ENCODE measurements at regions not wholly inside any gene's neighbourhood (a gene's known extent, or its start where the extent isn't known, plus 50 kb on each side); places are given as distances from the start of the nearest gene placed in this dataset.

DNA sequence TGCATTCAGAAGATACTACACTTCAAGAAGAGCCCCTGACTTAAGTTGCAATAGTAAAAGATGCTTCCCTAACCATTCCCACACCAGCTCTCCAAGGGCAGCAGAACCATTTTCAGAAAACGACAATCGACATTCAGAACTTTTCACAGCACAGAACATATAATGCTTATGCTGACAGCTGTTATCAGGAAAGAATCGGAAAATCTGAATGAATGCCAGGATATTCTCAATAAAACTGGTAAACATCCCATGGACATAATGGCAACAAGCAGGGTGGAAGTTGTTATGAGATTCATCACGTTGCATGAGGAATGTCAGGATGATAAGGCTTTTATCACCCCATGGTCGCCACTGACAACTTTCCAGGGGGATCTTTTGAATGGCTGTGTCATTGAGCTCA is 246.6 kb upstream of the CHRM3 start:
- TF ChIP-seq, protein P1, sequence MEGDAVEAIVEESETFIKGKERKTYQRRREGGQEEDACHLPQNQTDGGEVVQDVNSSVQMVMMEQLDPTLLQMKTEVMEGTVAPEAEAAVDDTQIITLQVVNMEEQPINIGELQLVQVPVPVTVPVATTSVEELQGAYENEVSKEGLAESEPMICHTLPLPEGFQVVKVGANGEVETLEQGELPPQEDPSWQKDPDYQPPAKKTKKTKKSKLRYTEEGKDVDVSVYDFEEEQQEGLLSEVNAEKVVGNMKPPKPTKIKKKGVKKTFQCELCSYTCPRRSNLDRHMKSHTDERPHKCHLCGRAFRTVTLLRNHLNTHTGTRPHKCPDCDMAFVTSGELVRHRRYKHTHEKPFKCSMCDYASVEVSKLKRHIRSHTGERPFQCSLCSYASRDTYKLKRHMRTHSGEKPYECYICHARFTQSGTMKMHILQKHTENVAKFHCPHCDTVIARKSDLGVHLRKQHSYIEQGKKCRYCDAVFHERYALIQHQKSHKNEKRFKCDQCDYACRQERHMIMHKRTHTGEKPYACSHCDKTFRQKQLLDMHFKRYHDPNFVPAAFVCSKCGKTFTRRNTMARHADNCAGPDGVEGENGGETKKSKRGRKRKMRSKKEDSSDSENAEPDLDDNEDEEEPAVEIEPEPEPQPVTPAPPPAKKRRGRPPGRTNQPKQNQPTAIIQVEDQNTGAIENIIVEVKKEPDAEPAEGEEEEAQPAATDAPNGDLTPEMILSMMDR (IDR thresholded peaks at IDR 0.05): no peak
- no peak for TF ChIP-seq EZH2 (IDR thresholded peaks at IDR 0.05; ENCODE audit: borderline replicate concordance, insufficient read depth, low read depth, low read length, poor library complexity, severe bottlenecking)

All from B cell (primary cell).